ENCODE measurements at regions not wholly inside any gene's neighbourhood (a gene's known extent, or its start where the extent isn't known, plus 50 kb on each side); places are given as distances from the start of the nearest gene placed in this dataset.

DNA sequence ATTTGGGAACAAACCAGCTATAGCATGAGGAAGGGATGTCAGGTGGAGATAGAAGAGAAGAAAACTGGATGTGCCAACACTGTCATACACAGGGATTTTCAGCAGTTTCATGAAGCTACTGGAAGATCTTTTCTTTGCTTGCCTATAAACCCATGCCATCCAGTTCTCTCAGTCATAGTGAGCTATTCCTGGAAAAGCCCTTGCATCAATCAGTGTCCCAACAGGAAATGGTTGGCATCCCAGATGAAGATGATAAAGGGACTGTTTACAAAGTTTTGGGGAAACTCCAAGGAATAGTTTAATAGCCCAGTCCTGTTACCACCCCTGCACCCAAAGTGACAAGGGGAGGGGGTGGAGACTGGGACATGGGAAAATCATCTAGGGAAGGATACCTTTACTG, 58.5 kb upstream of the ARGLU1 start:
- no peak for DNase-seq

DNA sequence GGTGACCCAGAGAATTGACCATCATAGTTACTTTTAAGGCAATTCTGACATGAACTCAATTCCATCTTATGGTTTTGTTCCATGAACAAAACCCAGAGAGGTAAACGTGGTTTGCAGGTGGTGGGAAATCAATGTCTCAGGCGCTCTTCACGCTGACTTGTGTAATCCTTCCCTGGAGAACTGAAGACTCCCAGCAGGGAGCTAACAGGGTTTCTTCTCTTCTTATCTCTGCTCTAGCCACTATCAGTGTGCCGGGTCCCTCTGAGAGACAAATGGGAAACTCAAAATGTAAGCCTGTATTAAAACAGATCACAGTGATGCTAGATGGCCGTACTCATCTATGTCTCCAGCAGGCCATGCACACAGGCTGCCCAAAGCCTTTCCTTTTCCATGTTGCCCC, 57.6 kb upstream of the ARGLU1 start:
- no peak for DNase-seq

GRCh38 chr13:106623799-106624460, 56.0 kb upstream of the ARGLU1 start:
- no peak for DNase-seq

- DNase-seq = no peak
Measured at GRCh38 chr13:106621833-106622232, 53.9 kb upstream of the ARGLU1 start.

- peak in 1 of 2 donors; percentile 9 for DNase-seq
Measured at GRCh38 chr13:106619688-106620555, 52.0 kb upstream of the ARGLU1 start.

Measured in stimulated activated CD4-positive, alpha-beta T cell treated with anti-CD3 and anti-CD28 coated beads, Interleukin-2, amount 100 ng/mL, for 48 hours (primary cell).